Left lung (tissue), 4 donors: ENCODE measurements at regions not wholly inside any gene's neighbourhood (a gene's known extent, or its start where the extent isn't known, plus 50 kb on each side); places are given as distances from the start of the nearest gene placed in this dataset.

ENCODE experiments used
- ATAC-seq: fragments of 200-7000 bp; cut with Tn5 transposase; one replicate; pipeline ENCODE4 v1.9.1; 2020; ENCODE audit warnings: moderate library complexity
- DNase-seq, 4 donors: peaks; one replicate each; pipeline ENCODE4 v3.0.0-alpha.2; 2013 to 2020
- H3K27ac ChIP-seq, 2 donors: fragments of 200-600 bp; sonication (generic) in 1 of 2; one replicate each; pipeline versions ENCODE4 v1.5.0 to v1.8.0; 2020 to 2021
- H3K27me3 ChIP-seq, 2 donors: fragments of 200-600 bp; sonication (generic) in 1 of 2; one replicate each; pipeline versions ENCODE4 v1.5.0 to v1.8.0; 2020 to 2021
- H3K36me3 ChIP-seq, 2 donors: fragments of 200-600 bp; sonication (generic) in 1 of 2; one replicate each; pipeline versions ENCODE4 v1.5.0 to v1.8.0; 2020 to 2021
- H3K4me1 ChIP-seq, 2 donors: fragments of 200-600 bp; one replicate each; pipeline ENCODE4 v1.8.0; 2021
- H3K4me3 ChIP-seq, 2 donors: fragments of 200-600 bp; sonication (generic) in 1 of 2; one replicate each; pipeline versions ENCODE4 v1.5.0 to v1.8.0; 2020 to 2021; ENCODE audit warnings: mild to moderate bottlenecking in 1 of 2
- H3K9me3 ChIP-seq, 2 donors: fragments of 200-600 bp; sonication (generic) in 1 of 2; one replicate each; pipeline versions ENCODE4 v1.5.0 to v1.8.0; 2020 to 2021
- intact Hi-C, 2 donors: fragments of 100-400 bp; cut with DNase I; formaldehyde crosslinking; loops; one replicate each; pipeline versions ENCODE4 v1.11.2 to v1.14.2; 2022
- TF ChIP-seq, protein P1 (sequence below), 2 donors: fragments of 200-600 bp; sonication (generic) in 1 of 2; IDR thresholded peaks; one replicate each; pipeline versions ENCODE4 v1.5.0 to v1.8.0; 2021; ENCODE audit warnings: antibody characterized with exemption in 2 of 2
- donor health status: DM: no; HTN: yes; CAD: no.
- donor health status: DM: no; HTN: no; CAD: no.

- H3K27ac ChIP-seq: no peak overlapping the region
- no peak for DNase-seq
- no peaks in the 10 kb centered on the region for H3K4me1 ChIP-seq
- intact Hi-C loops: no loop called here
- TF ChIP-seq, protein P1, sequence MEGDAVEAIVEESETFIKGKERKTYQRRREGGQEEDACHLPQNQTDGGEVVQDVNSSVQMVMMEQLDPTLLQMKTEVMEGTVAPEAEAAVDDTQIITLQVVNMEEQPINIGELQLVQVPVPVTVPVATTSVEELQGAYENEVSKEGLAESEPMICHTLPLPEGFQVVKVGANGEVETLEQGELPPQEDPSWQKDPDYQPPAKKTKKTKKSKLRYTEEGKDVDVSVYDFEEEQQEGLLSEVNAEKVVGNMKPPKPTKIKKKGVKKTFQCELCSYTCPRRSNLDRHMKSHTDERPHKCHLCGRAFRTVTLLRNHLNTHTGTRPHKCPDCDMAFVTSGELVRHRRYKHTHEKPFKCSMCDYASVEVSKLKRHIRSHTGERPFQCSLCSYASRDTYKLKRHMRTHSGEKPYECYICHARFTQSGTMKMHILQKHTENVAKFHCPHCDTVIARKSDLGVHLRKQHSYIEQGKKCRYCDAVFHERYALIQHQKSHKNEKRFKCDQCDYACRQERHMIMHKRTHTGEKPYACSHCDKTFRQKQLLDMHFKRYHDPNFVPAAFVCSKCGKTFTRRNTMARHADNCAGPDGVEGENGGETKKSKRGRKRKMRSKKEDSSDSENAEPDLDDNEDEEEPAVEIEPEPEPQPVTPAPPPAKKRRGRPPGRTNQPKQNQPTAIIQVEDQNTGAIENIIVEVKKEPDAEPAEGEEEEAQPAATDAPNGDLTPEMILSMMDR (IDR thresholded peaks at IDR 0.05): no peak
- no peaks in the 10 kb centered on the region for H3K36me3 ChIP-seq
- no peak overlapping the region for H3K4me3 ChIP-seq
- no peaks in the 10 kb centered on the region for H3K9me3 ChIP-seq
- no peaks in the 10 kb centered on the region for H3K27me3 ChIP-seq
- ATAC-seq: no peak
Observed at GRCh38 chr9:118401546-118401945, 697.3 kb downstream of the TLR4 start.

- intact Hi-C loops: no loop called here
- H3K27ac ChIP-seq: no peak overlapping the region
- H3K4me3 ChIP-seq: no peak overlapping the region
- ATAC-seq (no peak), DNase-seq (no peak)
- no peaks in the 10 kb centered on the region for H3K4me1 ChIP-seq
- no peaks in the 10 kb centered on the region for H3K9me3 ChIP-seq
- TF ChIP-seq, protein P1 (IDR thresholded peaks at IDR 0.05): no peak
- H3K27me3 ChIP-seq: no peaks in the 10 kb centered on the region
- no peaks in the 10 kb centered on the region for H3K36me3 ChIP-seq
Observed at GRCh38 chr9:118414676-118415075, 710.5 kb downstream of the TLR4 start.

DNA sequence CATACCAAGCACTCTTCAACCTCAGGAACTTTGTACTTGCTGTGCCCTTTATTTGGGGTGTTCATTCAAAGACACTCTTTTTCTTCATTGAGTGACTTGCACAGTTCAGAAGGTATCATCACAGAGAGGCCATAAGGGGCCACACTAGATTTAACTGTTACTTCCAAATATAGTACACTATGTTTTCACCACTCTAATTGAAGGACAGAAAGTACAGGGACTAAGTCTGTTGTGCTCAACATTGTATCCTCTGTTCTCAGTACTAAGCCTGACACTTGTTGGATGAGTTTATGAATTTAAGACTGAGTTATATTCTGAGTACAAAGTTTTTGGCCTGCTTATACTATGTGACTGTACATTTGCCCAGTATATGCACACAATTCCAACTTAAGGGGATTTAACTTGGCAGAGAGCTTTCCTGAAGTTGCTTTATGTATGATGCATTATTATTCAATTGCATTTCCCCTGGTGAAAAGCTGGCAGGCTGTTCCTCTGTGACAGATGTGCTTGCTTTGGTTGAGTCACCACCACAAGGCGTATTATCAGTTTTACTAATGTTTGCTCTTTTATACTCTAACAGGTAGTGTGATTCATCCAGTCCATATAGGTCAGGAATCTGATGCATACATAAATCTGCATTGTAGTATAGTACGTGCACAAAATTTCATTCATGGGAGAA, 714.8 kb downstream of the TLR4 start:
- peak in 1 of 4 donors; percentile 26 for DNase-seq
- ATAC-seq: no peak
- intact Hi-C loops: no loop called here
- Histone ChIP-seq H3K27me3 (no peaks in the 10 kb centered on the region), H3K9me3 (no peaks in the 10 kb centered on the region), H3K4me3 (no peak overlapping the region), H3K4me1 (no peaks in the 10 kb centered on the region), H3K36me3 (no peaks in the 10 kb centered on the region), H3K27ac (no peak overlapping the region)
- TF ChIP-seq, protein P1 (IDR thresholded peaks at IDR 0.05): no peak

DNA sequence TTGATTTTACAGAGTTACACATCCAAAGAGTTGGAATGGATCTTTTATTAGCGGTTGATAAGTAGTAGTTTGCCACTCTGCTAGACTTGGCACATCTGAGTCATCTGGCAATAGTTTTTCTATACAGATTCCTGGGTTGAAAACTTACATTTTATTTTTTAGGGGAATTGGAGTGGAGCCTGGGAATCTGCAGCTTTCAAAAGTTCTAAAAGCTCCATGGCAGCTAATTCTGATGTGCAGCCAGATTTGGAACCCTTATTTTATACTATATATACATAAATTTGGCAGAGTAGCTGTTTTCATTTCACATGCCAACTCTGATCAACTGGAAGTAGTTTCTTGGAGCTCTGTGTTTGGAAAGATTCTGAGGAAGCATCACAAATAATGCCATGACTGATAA, 715.5 kb downstream of the TLR4 start:
- H3K9me3 ChIP-seq: no peaks in the 10 kb centered on the region
- intact Hi-C loops: no loop called here
- H3K36me3 ChIP-seq: no peaks in the 10 kb centered on the region
- no peaks in the 10 kb centered on the region for H3K4me1 ChIP-seq
- TF ChIP-seq, protein P1 (IDR thresholded peaks at IDR 0.05): no peak
- no peak overlapping the region for H3K27ac ChIP-seq
- no peaks in the 10 kb centered on the region for H3K27me3 ChIP-seq
- H3K4me3 ChIP-seq: no peak overlapping the region
- ATAC-seq (no peak), DNase-seq (peak in 1 of 4 donors; percentile 21)

- intact Hi-C loops: no loop called here
- Histone ChIP-seq H3K4me3 (no peak overlapping the region), H3K36me3 (no peaks in the 10 kb centered on the region), H3K27me3 (no peaks in the 10 kb centered on the region), H3K9me3 (no peaks in the 10 kb centered on the region), H3K27ac (no peak overlapping the region), H3K4me1 (no peaks in the 10 kb centered on the region)
- TF ChIP-seq, protein P1 (IDR thresholded peaks at IDR 0.05): no peak
- DNase-seq (no peak), ATAC-seq (no peak)
Observed at GRCh38 chr9:118422508-118422907, 718.3 kb downstream of the TLR4 start.
